Thyroid gland (tissue), 4 donors: ENCODE measurements at regions not wholly inside any gene's neighbourhood (a gene's known extent, or its start where the extent isn't known, plus 50 kb on each side); places are given as distances from the start of the nearest gene placed in this dataset.

ENCODE experiments used
- DNase-seq, 2 donors: peaks; one replicate each; pipeline ENCODE4 v3.0.0-alpha.2; 2019
- H3K27ac ChIP-seq, 3 donors: fragments of 200-600 bp; sonication (generic); 1 replicate in 2 of 3; 2 replicates in 1 of 3; pipeline ENCODE4 v1.5.1; 2016 to 2019; ENCODE audit warnings: mild to moderate bottlenecking in 1 of 3, moderate library complexity in 1 of 3
- H3K27me3 ChIP-seq: fragments of 200-600 bp; sonication (generic); one replicate; pipeline ENCODE4 v1.5.1; 2019
- H3K36me3 ChIP-seq, 2 donors: fragments of 200-600 bp; sonication (generic); one replicate each; pipeline ENCODE4 v1.5.1; 2016 to 2019
- H3K4me1 ChIP-seq, 2 donors: fragments of 200-600 bp; sonication (generic); one replicate each; pipeline ENCODE4 v1.5.1; 2017 to 2019
- H3K4me3 ChIP-seq, 3 donors: fragments of 200-600 bp; sonication (generic); replicated peaks in 1 of 3; 1 replicate in 2 of 3; 2 replicates in 1 of 3; pipeline ENCODE4 v1.5.1; 2016; ENCODE audit warnings: mild to moderate bottlenecking in 1 of 3
- H3K9me3 ChIP-seq: fragments of 200-600 bp; sonication (generic); one replicate; pipeline ENCODE4 v1.5.1; 2017
- POLR2A ChIP-seq, 2 donors: fragments of 450-650 bp; IDR thresholded peaks; one replicate each; pipeline ENCODE4 v1.6.1; 2017; ENCODE audit warnings: antibody characterized with exemption in 2 of 2, mild to moderate bottlenecking in 2 of 2, moderate library complexity in 1 of 2
- WGBS, 2 donors: methylation state at CpG; one replicate each; pipeline ENCODE4 v1.1.5; 2017; 5-methylcytosine and 5-hydroxymethylcytosine counted together
- intact Hi-C: fragments of 100-400 bp; cut with DNase I; formaldehyde crosslinking; loops from one replicate; pipeline ENCODE4 v1.15.1; 2023
- TF ChIP-seq, protein P1 (sequence below), 6 experiments: fragments of 200-600 bp in 3 of 6; fragments of 450-650 bp in 3 of 6; sonication (generic) in 3 of 6; IDR thresholded peaks; one replicate each; pipeline ENCODE4 v1.5.1; 2016 to 2019; ENCODE audit warnings: antibody characterized with exemption in 6 of 6, mild to moderate bottlenecking in 2 of 6, inconsistent platforms in 1 of 6, moderate library complexity in 1 of 6

- Histone ChIP-seq H3K9me3 (no peaks in the 10 kb centered on the region), H3K27me3 (no peaks in the 10 kb centered on the region), H3K36me3 (no peaks in the 10 kb centered on the region), H3K4me3 (no peak overlapping the region), H3K27ac (no peak overlapping the region), H3K4me1 (no peaks in the 10 kb centered on the region)
- TF ChIP-seq, protein P1, sequence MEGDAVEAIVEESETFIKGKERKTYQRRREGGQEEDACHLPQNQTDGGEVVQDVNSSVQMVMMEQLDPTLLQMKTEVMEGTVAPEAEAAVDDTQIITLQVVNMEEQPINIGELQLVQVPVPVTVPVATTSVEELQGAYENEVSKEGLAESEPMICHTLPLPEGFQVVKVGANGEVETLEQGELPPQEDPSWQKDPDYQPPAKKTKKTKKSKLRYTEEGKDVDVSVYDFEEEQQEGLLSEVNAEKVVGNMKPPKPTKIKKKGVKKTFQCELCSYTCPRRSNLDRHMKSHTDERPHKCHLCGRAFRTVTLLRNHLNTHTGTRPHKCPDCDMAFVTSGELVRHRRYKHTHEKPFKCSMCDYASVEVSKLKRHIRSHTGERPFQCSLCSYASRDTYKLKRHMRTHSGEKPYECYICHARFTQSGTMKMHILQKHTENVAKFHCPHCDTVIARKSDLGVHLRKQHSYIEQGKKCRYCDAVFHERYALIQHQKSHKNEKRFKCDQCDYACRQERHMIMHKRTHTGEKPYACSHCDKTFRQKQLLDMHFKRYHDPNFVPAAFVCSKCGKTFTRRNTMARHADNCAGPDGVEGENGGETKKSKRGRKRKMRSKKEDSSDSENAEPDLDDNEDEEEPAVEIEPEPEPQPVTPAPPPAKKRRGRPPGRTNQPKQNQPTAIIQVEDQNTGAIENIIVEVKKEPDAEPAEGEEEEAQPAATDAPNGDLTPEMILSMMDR (IDR thresholded peaks at IDR 0.05), result no peak
- no peak for TF ChIP-seq POLR2A (IDR thresholded peaks at IDR 0.05)
- intact Hi-C loops, result no loop called here
- no peak for DNase-seq
- WGBS, 2 donors, result 65 to 70% methylated on average over 7 of the region's 7 CpGs
Observed at GRCh38 chr11:133724116-133724515, 121.2 kb downstream of the SPATA19 start.

DNA sequence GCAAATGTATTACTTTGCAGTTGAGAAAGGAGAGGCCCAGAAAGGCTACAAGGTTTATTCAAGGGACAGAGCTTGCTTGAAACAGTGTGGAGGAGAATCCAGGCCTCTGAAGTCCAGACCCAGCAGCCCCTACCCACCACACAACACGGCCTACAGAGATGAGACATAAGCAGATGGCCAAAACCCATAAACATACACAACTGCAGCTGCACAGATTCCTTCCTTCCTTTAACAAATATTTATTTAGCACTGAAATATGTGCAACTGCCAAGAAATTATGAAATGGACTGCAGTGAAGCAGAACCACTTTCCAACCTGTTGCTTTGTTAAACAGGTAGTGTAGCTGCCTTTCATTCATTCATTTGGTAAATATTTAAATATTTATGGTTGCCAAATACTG is 122.3 kb downstream of the SPATA19 start:
- no peaks in the 10 kb centered on the region for H3K36me3 ChIP-seq
- TF ChIP-seq POLR2A (IDR thresholded peaks at IDR 0.05), result no peak
- TF ChIP-seq, protein P1 (IDR thresholded peaks at IDR 0.05), result no peak
- H3K27ac ChIP-seq, result no peak overlapping the region
- H3K4me3 ChIP-seq, result no peak overlapping the region
- DNase-seq, result no peak
- H3K27me3 ChIP-seq, result no peaks in the 10 kb centered on the region
- intact Hi-C loops, result no loop called here
- 27 to 39% methylated on average over 1 of the region's 1 CpG for WGBS, 2 donors
- no peaks in the 10 kb centered on the region for H3K4me1 ChIP-seq
- no peaks in the 10 kb centered on the region for H3K9me3 ChIP-seq

DNA sequence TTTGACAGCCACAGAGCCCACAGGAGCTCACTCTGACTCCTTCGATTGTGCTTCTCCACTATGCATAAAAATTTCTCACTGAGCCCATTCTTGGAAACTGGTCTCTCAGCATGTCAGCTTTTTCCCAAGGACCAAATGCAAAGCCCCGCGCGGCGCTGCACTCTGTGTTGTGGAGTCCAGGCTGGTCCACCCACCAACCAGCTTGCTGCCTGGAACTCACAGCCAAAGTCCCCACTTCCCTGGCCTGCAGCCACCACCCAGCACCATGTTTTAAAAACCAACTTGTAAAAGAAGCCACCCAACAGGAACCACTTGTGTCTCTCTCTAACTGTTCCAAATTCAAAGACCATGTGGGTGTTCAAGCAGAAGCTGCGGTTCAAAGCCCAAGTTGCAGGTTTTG is 124.4 kb downstream of the SPATA19 start:
- intact Hi-C loops, result no loop called here
- TF ChIP-seq, protein P1 (IDR thresholded peaks at IDR 0.05), result no peak
- TF ChIP-seq POLR2A (IDR thresholded peaks at IDR 0.05), result no peak
- Histone ChIP-seq H3K9me3 (no peaks in the 10 kb centered on the region), H3K4me1 (no peaks in the 10 kb centered on the region), H3K27ac (no peak overlapping the region), H3K4me3 (no peak overlapping the region), H3K27me3 (no peaks in the 10 kb centered on the region), H3K36me3 (no peaks in the 10 kb centered on the region)
- DNase-seq, result no peak
- WGBS, 2 donors, result 91 to 92% methylated on average over 6 of the region's 6 CpGs

- intact Hi-C loops, result no loop called here
- DNase-seq, result no peak
- Histone ChIP-seq H3K36me3 (no peaks in the 10 kb centered on the region), H3K4me1 (no peaks in the 10 kb centered on the region), H3K9me3 (no peaks in the 10 kb centered on the region), H3K27me3 (no peaks in the 10 kb centered on the region), H3K4me3 (no peak overlapping the region), H3K27ac (no peak overlapping the region)
- WGBS, 2 donors, result 79 to 81% methylated on average over 17 of the region's 17 CpGs
- TF ChIP-seq, protein P1 (IDR thresholded peaks at IDR 0.05), result no peak
- TF ChIP-seq POLR2A (IDR thresholded peaks at IDR 0.05), result no peak
Observed at GRCh38 chr11:133719532-133720235, 125.6 kb downstream of the SPATA19 start.

- TF ChIP-seq, protein P1 (IDR thresholded peaks at IDR 0.05), result no peak
- no peak for TF ChIP-seq POLR2A (IDR thresholded peaks at IDR 0.05)
- 93% methylated on average over 5 of the region's 5 CpGs for WGBS, 2 donors
Observed at GRCh38 chr11:133718831-133719230, 126.5 kb downstream of the SPATA19 start.

More at GRCh38 chr11:133718831-133719230, 126.5 kb downstream of the SPATA19 start:
- no peaks in the 10 kb centered on the region for H3K9me3 ChIP-seq
- no peaks in the 10 kb centered on the region for H3K27me3 ChIP-seq
- H3K4me1 ChIP-seq, result no peaks in the 10 kb centered on the region
- no peaks in the 10 kb centered on the region for H3K36me3 ChIP-seq
- no peak overlapping the region for H3K27ac ChIP-seq
- intact Hi-C loops, result no loop called here
- no peak for DNase-seq
- H3K4me3 ChIP-seq, result no peak overlapping the region
